Upper lobe of left lung (tissue), 6 donors: ENCODE measurements at regions not wholly inside any gene's neighbourhood (a gene's known extent, or its start where the extent isn't known, plus 50 kb on each side); places are given as distances from the start of the nearest gene placed in this dataset.

Source experiments
- ATAC-seq, 2 donors: fragments of 200-7000 bp; cut with Tn5 transposase; one replicate each; pipeline ENCODE4 v1.9.1; 2022; ENCODE audit warnings: mild to moderate bottlenecking in 2 of 2, moderate library complexity in 2 of 2; ENCODE audit not compliant: low FRiP score in 2 of 2
- DNase-seq, 2 donors: peaks; one replicate each; pipeline ENCODE4 v3.0.0-alpha.2; 2019 to 2020
- H3K27ac ChIP-seq, 4 donors: fragments of 200-600 bp; sonication (generic); one replicate each; pipeline ENCODE4 v1.5.1; 2016 to 2019
- H3K27me3 ChIP-seq, 4 donors: fragments of 200-600 bp; sonication (generic); one replicate each; pipeline ENCODE4 v1.5.1; 2017 to 2019
- H3K36me3 ChIP-seq, 4 donors: fragments of 200-600 bp; sonication (generic); one replicate each; pipeline ENCODE4 v1.5.1; 2016 to 2019
- H3K4me1 ChIP-seq, 4 donors: fragments of 200-600 bp; sonication (generic); one replicate each; pipeline ENCODE4 v1.5.1; 2018 to 2019
- H3K4me3 ChIP-seq, 4 donors: fragments of 200-600 bp; sonication (generic); one replicate each; pipeline ENCODE4 v1.5.1; 2017 to 2019; ENCODE audit warnings: mild to moderate bottlenecking in 2 of 4, moderate library complexity in 1 of 4
- H3K9me3 ChIP-seq, 4 donors: fragments of 200-600 bp; sonication (generic); one replicate each; pipeline ENCODE4 v1.5.1; 2018 to 2019
- CTCF ChIP-seq, 6 experiments: fragments of 450-650 bp in 4 of 6; fragments of 200-600 bp in 2 of 6; sonication (generic) in 2 of 6; IDR thresholded peaks; one replicate each; pipeline ENCODE4 v1.5.1; 2016 to 2019; ENCODE audit warnings: antibody characterized with exemption in 6 of 6
- EP300 ChIP-seq, 4 donors: sonication (generic); formaldehyde crosslinking; IDR thresholded peaks; one replicate each; pipeline ENCODE4 v1.5.1; 2017; ENCODE audit warnings: antibody characterized with exemption in 4 of 4, control low read depth in 2 of 4
- POLR2A ChIP-seq, 4 donors: fragments of 450-650 bp; IDR thresholded peaks; one replicate each; pipeline ENCODE4 v1.5.1; 2016 to 2017; ENCODE audit warnings: antibody characterized with exemption in 4 of 4, mild to moderate bottlenecking in 2 of 4
- POLR2AphosphoS5 ChIP-seq, 2 donors: sonication (generic); formaldehyde crosslinking; IDR thresholded peaks; one replicate each; pipeline ENCODE4 v1.5.1; 2017; ENCODE audit warnings: antibody characterized with exemption in 2 of 2
- WGBS, 2 donors: methylation state at CpG; one replicate each; pipeline ENCODE4 v1.1.5; 2017 to 2018; 5-methylcytosine and 5-hydroxymethylcytosine counted together
- donor health status: DM: no; HTN: no; CAD: no; lungs with moderate emphysema.
- donor health status: DM: no; HTN: yes; CAD: no; lungs with severe emphysema.

- Histone ChIP-seq H3K36me3 (no peaks in the 10 kb centered on the region), H3K27me3 (no peaks in the 10 kb centered on the region), H3K9me3 (no peaks in the 10 kb centered on the region), H3K4me3 (no peak overlapping the region), H3K27ac (no peak overlapping the region), H3K4me1 (peaks cover 0 to 7% (median 3%) of the 10 kb centered on the region in 4 donors)
- ATAC-seq (no peak), DNase-seq (no peak)
- WGBS, 2 donors, result 71 to 75% methylated on average over 3 of the region's 3 CpGs
- TF ChIP-seq CTCF (IDR thresholded peaks at IDR 0.05) (no peak), EP300 (IDR thresholded peaks at IDR 0.05) (no peak), POLR2A (IDR thresholded peaks at IDR 0.05) (no peak), POLR2AphosphoS5 (IDR thresholded peaks at IDR 0.05) (no peak)
These were observed 78.0 kb upstream of the BZW1 start for GRCh38 chr2:200733713-200734198.

GRCh38 chr2:200735061-200735460 is 76.6 kb upstream of the BZW1 start:
- ATAC-seq, result no peak
- Histone ChIP-seq H3K9me3 (no peaks in the 10 kb centered on the region), H3K27ac (no peak overlapping the region), H3K36me3 (no peaks in the 10 kb centered on the region), H3K27me3 (no peaks in the 10 kb centered on the region), H3K4me3 (no peak overlapping the region), H3K4me1 (peaks cover 0 to 7% (median 3%) of the 10 kb centered on the region in 4 donors)
- TF ChIP-seq POLR2AphosphoS5 (IDR thresholded peaks at IDR 0.05), result no peak
- TF ChIP-seq POLR2A (IDR thresholded peaks at IDR 0.05), result no peak
- TF ChIP-seq CTCF (IDR thresholded peaks at IDR 0.05), result no peak
- no peak for TF ChIP-seq EP300 (IDR thresholded peaks at IDR 0.05)
- 78 to 90% methylated on average over 3 of the region's 3 CpGs for WGBS, 2 donors
- no peak for DNase-seq

- ATAC-seq, result no peak
- WGBS, 2 donors, result 47 to 54% methylated on average over 6 of the region's 6 CpGs
- TF ChIP-seq POLR2AphosphoS5 (IDR thresholded peaks at IDR 0.05) (no peak), CTCF (IDR thresholded peaks at IDR 0.05) (no peak), POLR2A (IDR thresholded peaks at IDR 0.05) (no peak), EP300 (IDR thresholded peaks at IDR 0.05) (no peak)
These were observed 75.0 kb upstream of the BZW1 start for GRCh38 chr2:200736646-200737274.

GRCh38 chr2:200737585-200737984 is 74.1 kb upstream of the BZW1 start:
- 79 to 89% methylated on average over 4 of the region's 4 CpGs for WGBS, 2 donors

More at GRCh38 chr2:200736646-200737274, 75.0 kb upstream of the BZW1 start:
- DNase-seq, result no peak
- H3K4me3 ChIP-seq, result no peak overlapping the region
- H3K27ac ChIP-seq, result no peak overlapping the region
- H3K36me3 ChIP-seq, result no peaks in the 10 kb centered on the region
- H3K27me3 ChIP-seq, result no peaks in the 10 kb centered on the region
- no peaks in the 10 kb centered on the region for H3K9me3 ChIP-seq
- H3K4me1 ChIP-seq, result peaks cover 3 to 16% (median 11%) of the 10 kb centered on the region in 4 donors

More at GRCh38 chr2:200737585-200737984, 74.1 kb upstream of the BZW1 start:
- ATAC-seq (no peak), DNase-seq (no peak)
- Histone ChIP-seq H3K27me3 (no peaks in the 10 kb centered on the region), H3K27ac (no peak overlapping the region), H3K4me1 (peaks cover 8 to 24% (median 16%) of the 10 kb centered on the region in 4 donors), H3K4me3 (no peak overlapping the region), H3K36me3 (no peaks in the 10 kb centered on the region), H3K9me3 (no peaks in the 10 kb centered on the region)
- TF ChIP-seq POLR2AphosphoS5 (IDR thresholded peaks at IDR 0.05), result no peak
- TF ChIP-seq EP300 (IDR thresholded peaks at IDR 0.05), result no peak
- TF ChIP-seq POLR2A (IDR thresholded peaks at IDR 0.05), result no peak
- TF ChIP-seq CTCF (IDR thresholded peaks at IDR 0.05), result no peak
